ENCODE measurements at regions not wholly inside any gene's neighbourhood (a gene's known extent, or its start where the extent isn't known, plus 50 kb on each side); places are given as distances from the start of the nearest gene placed in this dataset.

DNA sequence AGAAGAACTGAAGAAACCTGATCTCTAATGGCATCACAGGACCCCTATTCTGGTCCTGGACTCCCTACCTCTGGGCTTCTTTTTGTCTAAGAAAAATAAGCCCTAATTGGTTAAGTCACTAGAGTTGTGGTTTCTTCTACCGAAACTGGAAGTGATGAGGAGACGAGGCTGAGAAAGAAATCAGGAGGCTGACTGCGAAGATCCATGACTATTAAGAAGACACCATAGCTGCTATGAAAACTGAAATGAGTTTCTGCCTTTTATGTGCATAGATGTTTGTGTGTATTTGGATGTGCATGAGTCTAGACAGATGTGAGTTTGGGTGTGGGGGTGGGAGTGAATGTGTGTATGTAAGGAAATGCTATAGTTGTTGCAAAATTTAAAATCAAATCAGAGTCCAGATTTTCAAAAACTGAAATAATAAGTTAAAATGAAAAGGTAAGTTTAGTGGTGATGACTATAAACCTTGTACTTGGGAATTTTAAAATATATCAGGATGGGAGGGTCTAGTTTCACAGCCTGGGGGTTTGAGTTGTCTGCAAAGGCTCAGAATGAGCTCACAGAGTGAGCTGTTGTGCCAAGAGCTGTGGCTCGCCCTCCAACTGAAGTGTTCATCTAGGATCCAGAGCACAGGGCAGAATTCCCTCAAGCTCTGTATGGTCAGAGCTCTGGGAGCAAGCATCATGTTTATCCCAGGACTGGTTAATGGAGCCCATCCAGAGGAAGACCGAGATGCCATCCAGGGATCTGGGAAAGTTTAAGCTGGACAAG, 94.9 kb downstream of the VCPKMT start:
- TF ChIP-seq RAD21 (IDR thresholded peaks at IDR 0.05 in 1 of 2, conservative IDR thresholded peaks at IDR 0.05 in 1 of 2; ENCODE audit: low read depth in 2 of 2, low read length in 2 of 2): no peak
- TF ChIP-seq, protein P1, sequence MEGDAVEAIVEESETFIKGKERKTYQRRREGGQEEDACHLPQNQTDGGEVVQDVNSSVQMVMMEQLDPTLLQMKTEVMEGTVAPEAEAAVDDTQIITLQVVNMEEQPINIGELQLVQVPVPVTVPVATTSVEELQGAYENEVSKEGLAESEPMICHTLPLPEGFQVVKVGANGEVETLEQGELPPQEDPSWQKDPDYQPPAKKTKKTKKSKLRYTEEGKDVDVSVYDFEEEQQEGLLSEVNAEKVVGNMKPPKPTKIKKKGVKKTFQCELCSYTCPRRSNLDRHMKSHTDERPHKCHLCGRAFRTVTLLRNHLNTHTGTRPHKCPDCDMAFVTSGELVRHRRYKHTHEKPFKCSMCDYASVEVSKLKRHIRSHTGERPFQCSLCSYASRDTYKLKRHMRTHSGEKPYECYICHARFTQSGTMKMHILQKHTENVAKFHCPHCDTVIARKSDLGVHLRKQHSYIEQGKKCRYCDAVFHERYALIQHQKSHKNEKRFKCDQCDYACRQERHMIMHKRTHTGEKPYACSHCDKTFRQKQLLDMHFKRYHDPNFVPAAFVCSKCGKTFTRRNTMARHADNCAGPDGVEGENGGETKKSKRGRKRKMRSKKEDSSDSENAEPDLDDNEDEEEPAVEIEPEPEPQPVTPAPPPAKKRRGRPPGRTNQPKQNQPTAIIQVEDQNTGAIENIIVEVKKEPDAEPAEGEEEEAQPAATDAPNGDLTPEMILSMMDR (IDR thresholded peaks at IDR 0.05; ENCODE audit: control extremely low read depth in 1 of 3, insufficient read depth in 1 of 3, low read depth in 1 of 3, low read length in 3 of 3): no peak
- no peak for TF ChIP-seq SUZ12 (IDR thresholded peaks at IDR 0.05; ENCODE audit: low read length)
- TF ChIP-seq EZH2 (IDR thresholded peaks at IDR 0.05; ENCODE audit: low read depth, low read length, severe bottlenecking): no peak
- TF ChIP-seq SRF (IDR thresholded peaks at IDR 0.05; ENCODE audit: low read depth, low read length): no peak
- no peak for TF ChIP-seq POLR2A (IDR thresholded peaks at IDR 0.05; ENCODE audit: control extremely low read depth in 1 of 2, low read depth in 2 of 2, low read length in 2 of 2)
- no peak for TF ChIP-seq ASH2L (IDR thresholded peaks at IDR 0.05; ENCODE audit: low read length)

Data from H1 (cell line).